ENCODE measurements at regions not wholly inside any gene's neighbourhood (a gene's known extent, or its start where the extent isn't known, plus 50 kb on each side); places are given as distances from the start of the nearest gene placed in this dataset.

GRCh38 chr16:51562891-51563290 is 411.8 kb upstream of the SALL1 start:
- TF ChIP-seq CTCF (IDR thresholded peaks at IDR 0.05) (no peak), POLR2A (IDR thresholded peaks at IDR 0.05) (no peak), POLR2AphosphoS5 (IDR thresholded peaks at IDR 0.05; ENCODE audit: insufficient read depth in 1 of 2, low read depth in 1 of 2) (no peak)

All from vagina (tissue), 2 donors.